Activated T-helper 1 cell treated with anti-CD3 and anti-CD28 coated beads, Interleukin-2, amount 50 U/mL, for 16 hours (primary cell): ENCODE measurements at regions not wholly inside any gene's neighbourhood (a gene's known extent, or its start where the extent isn't known, plus 50 kb on each side); places are given as distances from the start of the nearest gene placed in this dataset.
A peak's percentile ranks its signal among the peaks of the same experiment; 100 is the strongest.

Source experiments
- DNase-seq, 2 donors: peaks; one replicate each; pipeline ENCODE4 v3.0.0-alpha.2; 2020; ENCODE audit warnings: low read depth in 1 of 2, low spot score in 1 of 2

DNA sequence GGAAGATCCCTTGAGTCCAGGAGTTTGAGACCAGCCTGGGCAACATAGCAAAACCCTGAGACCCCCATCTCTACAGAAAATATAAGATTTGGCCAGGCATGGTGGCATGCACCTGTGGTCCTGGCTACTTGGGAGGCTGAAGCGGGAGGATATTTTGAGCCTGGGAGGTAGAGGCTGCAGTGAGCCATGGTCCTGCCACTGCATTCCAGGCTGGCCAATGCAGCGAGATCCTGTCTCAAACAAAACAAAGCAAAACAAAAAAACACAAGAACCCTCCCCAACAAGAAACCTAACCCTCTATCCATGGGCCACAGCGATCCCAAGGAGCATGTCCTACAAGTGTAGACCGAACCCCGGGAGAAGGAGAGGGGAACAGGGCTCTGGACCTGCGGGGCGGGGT is 133.3 kb downstream of the MGAT5B start:
- no peak for DNase-seq

DNA sequence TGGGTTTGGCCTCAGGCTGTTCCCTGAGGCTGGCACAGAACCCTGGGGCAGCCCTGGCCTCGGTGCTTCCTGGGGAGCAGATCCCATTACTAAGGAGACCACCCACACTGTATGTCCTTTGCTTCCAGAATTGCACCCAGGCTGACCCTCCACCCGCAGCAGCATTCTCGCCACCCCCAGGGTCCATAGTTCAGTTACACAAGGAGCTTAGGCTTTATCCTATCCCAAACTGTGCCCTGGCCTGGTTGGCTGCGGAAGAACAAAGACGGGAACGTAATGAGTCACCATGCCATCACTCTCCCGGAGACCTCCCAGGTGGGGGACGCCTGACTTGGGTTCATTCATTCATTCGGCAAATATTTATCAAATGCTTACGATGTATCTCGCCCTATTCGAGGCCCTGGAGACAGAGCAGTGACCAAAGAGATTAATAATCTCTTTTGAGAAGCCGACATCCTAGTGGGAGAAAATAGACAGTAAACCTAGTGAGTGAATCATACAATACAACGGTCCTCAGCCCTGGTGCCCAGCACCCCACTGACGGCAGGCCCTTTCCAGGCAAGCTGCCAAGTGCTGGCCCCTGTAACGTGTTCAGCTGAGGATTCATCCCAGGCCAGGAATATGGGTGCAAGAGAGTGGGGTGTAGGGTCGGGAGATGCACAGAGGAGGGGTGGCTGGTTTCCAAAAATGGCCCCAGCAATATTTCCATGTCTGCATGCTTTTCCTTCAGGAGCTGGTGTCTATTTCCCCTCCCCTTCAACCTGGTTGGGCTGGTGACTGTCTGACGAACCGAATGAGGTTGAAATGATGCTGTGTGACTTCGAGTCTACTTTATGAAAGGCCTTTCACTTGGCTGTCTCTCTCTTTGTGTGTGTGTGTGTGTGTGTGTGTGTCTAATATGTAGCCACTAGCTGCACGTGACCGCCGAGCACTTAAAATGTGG is 134.2 kb downstream of the MGAT5B start:
- DNase-seq: no peak

DNA sequence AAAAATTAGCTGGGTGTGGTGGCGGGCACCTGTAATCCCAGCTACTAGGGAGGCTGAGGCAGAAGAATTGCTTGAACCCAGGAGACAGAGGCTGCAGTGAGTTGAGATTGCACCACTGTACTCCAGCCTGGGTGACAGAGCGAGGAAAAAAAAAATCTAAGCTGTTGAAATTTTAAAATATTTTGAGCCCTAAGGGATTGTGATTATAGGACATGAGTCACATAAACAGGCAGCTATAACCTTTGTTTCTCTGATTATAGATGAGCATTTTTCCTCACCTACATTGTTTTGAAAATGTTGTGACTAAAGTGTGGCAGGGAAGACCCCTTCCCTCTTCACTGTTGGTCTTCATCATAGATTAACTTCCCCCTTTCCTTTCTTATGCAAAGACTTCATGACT is 135.5 kb downstream of the MGAT5B start:
- DNase-seq: no peak

DNA sequence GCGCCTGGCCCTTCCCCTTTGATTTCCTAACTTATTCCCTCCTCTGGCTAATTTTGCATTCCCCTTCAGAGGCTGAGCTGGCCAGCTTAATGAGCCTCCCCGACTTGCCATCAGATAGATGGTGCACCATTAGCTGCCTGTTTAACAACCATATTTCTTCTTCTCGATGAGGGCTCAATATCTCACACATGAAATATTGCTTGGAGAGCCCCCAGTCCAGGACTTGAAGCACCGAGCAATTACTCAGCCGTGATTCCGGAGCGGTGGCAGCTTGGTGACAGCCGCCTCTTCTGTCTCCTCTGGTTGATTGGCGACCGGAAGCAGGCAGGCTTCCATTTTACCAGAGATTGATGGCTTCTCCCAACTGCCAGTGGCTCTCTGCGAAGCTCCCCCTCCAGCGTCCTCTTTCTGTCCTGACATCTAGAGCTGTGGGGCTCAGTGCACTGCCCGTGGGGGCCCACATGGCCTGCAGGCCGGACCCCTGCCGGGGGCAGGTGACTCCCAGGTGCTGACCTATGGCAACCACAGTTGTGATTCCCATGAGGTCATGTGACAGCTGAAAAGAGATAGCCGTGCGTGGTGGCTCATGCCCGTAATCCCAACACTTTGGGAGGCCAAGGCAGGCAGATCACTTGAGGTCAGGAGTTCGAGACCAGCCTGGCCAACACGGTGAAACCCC is 133.7 kb upstream of the SEC14L1 start:
- no peak for DNase-seq

DNA sequence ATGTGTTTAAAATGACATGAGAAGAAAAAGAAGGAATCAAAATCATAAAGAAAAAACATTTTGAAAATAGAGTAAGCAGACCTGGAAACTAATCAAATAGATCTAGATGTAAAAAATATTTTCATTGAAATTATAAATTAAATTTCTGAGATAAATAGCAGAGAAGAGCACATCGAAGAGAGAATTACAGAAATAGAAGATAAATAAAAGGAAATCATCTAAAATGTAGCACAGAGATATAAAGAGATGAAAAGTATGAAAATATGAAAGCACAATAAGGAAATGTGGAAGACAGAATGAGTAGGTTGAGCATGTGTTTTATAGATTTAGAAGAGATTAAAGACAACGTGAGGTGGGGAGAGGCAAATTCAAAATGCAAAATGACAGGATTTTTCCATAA is 130.9 kb upstream of the SEC14L1 start:
- no peak for DNase-seq

DNA sequence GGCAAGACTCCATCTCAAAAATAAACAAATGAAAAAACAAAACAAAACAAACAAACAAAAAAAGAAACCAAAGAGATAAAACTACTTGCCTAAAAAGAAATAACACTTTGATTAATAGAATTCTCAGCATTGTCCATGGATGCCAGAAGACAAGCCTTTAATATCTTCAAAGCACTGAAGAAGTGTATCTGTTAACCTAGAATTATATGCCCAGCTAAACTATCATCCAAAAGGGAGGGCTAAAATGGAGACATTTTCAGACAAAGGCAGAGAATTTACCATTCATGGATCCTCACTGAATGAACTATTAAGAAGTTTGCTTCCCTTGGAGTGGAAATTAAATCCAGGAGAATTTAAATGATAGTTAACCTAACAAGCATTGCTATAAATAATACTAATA is 130.1 kb upstream of the SEC14L1 start:
- no peak for DNase-seq

DNA sequence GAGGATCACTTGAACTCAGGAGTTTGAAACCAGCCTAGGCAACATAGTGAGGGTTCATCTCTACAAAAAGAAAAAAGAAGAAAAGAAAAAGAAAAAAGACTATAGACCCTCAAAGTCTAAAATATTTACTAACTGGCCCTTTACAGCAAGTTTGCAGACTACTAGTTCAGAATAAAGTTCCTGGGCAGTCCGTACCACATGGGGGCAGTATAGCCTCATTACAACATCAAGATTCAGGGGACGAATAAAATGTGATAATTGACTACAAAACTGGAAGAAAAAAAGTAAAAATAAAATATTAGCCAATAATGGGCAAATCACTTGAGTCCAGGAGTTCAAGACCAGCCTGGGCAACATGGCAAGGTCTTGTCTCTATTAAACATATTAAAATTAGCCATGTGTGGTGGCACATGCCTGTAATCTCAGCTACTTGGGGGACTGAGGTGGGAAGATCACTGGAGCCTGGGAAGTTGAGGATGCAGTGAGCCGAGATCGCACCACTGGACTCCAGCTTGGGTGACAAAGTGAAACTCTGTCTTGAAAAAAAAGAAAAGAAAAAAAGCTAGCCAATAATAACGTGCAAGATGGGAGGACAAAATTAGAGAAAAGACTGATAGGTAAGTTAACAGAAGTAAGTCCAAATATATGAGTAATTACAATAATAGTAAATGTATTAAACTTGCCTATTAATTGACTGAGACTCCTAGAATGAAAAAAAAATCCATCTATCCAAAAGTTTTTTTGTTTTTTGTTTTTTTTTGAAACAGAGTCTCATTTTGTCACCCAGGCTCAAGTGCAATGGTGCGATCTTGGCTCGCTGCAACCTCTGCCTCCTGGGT is 129.4 kb upstream of the SEC14L1 start:
- peak in 1 of 2 donors; percentile 26 for DNase-seq

DNA sequence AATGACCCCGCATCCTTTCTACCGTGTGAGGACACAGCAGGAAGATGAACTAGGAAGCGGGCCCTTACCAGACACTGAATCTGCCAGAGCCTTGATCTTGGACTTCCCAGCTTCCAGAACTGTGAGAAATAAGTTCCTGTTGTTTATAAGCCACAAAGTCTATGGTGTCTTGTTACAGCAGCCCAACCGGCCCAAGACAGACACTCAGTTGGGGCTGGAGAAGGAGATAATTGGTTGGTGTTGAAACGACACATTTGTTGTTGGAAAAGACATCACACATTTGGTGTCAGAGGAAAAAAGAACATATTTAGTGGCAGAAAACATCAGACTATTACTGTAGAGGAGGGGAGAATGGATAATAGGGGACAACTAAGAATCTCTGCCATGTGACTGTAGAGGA is 122.3 kb upstream of the SEC14L1 start:
- no peak for DNase-seq

DNA sequence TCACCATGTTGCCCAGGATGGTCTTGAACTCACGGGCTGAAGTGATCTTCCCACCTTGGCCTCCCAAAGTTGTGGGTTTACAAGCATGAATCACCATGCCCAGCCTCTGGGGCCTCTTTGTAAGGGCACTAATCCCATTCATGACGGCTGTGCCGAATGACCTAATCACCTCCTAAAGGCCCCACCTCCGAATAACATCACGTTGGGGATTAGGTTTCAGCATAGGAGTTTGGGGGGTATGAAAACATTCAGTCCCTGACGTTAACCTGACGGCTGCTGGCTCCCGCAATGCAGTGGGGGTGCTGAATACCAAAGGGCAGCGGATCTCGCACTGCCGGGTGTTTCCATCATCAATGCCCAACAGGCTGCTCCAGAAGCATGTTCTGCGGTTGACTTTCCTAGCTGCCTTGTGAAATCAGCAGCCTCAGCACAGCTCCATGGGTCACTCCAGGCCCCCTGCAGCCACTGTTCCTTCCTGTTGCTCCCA is 120.8 kb upstream of the SEC14L1 start:
- no peak for DNase-seq

DNA sequence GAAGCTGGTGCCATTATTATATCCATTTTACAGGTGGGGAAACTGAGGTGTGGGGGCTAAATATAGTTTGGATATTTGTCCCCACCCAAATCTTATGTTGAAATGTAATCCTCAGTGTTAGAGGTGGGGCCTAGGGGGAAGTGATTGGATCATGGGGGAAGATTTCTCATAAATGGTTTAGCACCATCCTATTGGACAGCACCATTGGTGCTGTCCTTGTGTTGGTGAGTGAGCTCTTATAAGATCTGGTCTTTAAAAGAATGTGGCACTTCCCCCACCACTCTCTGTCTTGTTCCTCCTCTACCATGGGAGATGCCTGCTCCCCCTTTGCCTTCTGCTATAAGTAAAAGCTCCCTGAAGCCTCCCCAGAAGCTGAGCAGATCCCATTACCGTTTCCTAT is 119.8 kb upstream of the SEC14L1 start:
- DNase-seq: no peak

DNA sequence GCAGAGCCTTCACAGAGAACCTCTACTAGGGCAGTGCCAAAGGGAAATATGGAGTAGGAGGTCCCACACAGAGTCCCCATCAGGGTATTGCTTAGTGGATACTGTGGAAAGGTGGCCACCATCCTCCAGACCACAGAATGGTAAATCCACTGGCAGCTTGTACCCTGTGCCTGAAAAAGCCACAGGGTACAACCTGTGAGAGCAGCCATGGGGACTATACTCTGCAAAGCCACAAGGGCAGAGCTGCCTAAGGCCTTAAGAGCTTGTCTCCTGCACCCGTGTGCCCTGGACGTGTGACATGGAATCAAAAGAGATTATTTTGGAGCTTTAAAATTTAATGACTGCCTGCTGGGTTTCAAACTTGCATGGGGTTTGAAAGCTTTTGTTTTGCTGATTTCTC is 118.0 kb upstream of the SEC14L1 start:
- DNase-seq: no peak

DNA sequence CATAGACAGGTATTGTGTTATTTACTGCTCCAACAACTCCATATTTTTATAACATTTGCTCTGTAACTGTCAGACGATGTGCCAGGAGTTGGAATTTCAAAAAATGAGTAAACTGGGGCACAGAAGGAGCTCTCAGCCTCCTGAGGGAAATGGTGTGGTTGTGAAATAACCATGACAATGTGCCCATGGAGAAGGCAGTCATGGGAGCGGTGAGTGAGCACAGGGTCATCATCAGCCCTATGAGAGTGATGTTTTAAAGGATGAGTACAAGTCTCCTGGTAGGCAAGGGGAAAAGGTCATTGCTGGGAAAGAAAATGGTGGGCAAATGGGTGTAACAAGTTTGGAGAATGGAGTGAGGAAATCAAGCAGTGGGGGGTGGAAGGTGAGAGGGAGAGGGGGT is 115.0 kb upstream of the SEC14L1 start:
- no peak for DNase-seq

DNA sequence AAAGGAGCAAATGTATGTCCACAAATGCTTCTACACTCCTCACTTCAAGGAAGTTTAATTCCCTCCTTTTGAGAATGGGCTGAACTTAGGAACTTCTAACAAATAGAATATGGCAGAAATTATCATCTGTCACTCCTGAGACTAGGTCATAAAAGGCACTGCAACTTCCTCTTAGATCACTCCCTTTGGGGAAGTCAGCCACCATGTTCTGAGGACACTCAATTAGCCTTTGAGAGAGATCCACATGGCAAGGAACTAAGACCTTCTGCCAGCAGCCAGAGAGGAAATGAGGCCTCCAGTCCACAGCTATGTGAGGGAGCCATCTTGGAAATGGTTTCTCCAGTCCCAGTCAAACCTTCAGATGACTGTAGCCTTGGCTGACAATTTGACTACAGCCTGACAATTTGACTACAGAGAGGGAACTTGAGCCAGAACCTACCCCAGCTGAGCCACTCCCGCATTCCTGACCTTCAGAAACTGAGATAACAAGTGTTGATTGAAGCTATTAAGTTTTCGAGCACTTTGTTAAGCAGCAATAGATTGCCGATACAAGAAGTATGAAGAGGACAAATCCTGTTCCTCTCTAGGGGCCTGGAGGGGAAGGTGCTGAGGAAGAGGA is 113.4 kb upstream of the SEC14L1 start:
- no peak for DNase-seq

DNA sequence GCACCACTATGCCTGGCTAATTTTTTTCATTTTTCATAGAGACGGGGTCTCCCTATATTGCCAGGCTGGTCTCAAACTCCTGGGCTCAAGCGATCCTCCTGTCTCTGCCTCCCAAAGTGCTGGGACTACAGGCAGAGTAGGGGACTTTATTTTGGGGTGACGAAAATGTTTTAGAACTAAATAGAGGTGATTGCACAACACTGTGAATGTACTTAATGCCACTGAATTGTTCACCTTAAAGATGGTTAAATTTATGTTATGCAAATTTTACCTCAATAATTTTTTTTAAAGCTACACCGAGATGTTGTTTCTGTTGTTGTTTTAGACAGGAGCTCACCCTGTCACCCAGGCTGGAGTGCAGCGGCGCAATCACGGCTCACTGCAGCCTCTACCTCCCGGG is 111.9 kb upstream of the SEC14L1 start:
- DNase-seq: no peak

DNA sequence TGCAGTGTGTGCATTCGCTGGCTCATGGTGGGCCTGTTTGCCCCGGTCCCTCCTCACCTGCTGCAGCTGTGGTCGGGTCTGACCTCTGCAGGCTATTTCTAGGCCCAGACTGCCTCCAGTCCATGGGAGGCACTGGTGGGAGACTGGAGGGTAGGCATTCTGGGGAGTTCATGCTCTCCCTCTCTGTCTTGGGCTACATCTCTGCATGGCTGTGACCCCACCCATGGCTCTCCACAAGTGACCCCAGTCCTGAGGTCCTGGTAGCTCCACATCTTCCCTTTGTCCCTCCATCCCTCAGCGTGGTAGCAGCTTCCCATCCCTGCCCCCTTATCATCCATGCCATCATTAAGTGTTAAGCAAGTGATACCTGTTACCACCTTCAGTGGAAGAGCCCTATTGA is 107.8 kb upstream of the SEC14L1 start:
- DNase-seq: no peak

DNA sequence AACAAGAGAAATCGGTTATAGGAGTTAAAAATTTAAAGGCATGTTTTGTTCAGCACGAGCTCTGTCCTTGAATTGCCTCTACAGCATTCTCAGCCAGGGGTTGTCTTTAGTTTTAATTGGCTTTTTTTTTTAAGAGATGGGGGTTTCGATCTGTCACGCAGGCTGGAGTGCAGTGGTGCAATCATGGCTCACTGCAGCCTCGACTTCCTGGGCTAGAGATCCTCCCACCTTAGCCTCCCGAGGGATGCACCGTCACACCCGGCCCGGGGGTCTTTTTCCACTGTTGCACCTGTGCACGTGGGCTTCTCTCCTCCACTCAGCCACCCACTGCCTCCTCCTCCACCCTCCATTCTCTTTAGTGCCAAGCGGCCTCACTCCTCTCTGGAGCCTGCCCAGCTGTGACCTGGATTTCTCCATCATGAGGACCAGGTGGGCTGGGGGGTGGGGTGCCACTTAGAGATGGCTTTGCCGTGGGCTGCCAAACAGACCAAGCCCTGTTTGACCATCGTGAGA is 106.8 kb upstream of the SEC14L1 start:
- DNase-seq: no peak

DNA sequence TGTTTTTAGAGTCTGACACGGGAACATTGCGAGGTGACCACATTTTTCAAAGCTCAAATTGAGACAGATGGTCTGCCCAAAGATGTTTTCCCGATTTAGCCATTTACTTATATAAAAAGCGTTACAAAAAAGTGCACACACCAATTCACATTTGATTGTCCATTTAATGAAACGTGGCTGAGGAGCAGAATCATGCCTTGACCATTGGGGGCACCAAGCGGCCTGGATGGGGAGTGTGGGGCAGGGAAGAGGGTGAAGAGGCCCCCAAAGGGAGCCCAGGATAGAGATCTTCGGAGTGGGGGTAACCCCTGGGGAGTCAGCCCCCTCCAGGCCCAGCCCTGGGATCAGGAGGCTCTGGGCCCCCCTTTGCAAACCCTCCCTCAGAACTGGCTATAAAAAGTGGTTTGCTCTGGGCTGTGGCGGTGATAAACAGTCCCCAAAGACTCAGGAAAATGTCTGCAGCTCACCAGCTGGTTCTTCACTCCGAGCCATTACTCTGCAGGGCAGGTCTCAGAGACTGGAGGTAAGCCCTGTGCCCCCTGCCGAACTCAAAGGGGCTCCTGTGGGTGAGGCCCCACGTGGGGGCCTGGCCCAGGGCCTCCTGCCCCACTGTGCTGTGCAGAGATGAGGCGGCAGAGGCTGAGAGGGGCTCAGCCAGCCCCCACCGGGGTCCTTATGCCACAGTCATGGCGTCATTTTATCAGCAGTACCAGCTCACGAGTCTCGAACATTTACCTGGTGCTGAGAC is 105.9 kb upstream of the SEC14L1 start:
- DNase-seq: no peak

DNA sequence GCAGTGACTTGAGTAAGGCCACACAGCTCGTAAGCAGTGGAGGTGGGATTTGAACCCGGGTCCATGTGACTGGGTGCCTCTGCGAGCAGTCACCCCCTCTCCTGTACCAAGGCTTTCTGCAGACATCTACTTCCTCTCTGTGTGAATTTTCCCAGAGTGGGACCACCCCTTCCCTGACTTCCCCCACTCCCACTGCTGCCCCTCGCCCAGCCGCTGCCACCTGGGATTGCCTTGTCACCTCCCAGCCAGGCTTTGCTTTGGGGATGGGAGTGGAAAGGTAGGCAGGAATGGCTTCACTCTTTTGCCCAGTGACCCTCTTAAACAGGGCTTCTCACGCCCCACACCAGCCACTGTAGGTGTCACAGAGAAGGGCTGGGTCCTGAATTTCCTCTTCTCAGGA is 105.2 kb upstream of the SEC14L1 start:
- DNase-seq: no peak

DNA sequence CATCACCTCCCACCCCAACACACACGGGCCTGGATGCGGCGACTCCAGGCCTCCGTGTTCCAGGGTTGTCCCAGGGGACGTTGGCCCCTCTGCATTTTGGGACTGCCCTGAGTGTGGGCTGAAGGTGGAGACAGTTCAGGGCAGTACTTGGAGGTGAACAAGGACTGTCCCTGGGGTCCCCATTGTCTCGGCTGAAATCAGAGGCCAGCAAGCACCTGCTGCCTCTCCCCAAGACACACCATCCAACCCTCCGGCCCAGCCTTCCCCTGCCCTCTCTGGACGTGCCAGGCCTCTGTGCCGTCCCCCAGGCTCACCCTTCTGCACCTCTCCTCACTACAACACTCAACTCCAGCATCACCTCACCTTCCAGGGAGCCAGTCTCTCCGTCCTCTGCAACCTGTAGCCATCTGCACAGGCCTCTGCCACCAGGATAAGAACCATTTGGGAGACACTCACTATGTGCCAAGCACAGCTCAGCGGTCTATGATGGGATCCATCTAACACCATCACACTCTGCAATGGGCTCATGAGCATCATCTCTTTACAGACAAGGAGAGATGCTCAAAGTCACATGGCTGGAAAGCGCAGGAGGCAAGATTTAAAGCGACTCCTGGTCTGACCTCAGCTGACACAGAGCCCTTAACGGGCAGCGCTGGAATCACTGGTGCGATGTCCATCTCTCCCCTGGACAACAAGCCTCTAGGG is 104.5 kb upstream of the SEC14L1 start:
- DNase-seq: no peak
